IMR-90 (cell line): ENCODE measurements at regions not wholly inside any gene's neighbourhood (a gene's known extent, or its start where the extent isn't known, plus 50 kb on each side); places are given as distances from the start of the nearest gene placed in this dataset.

ENCODE experiments used
- ATAC-seq: fragments of 200-7000 bp; cut with Tn5 transposase; 2 replicates; pipeline ENCODE4 v1.9.1; 2020; ENCODE audit warnings: low read depth, mild to moderate bottlenecking, moderate library complexity
- BruUV-seq: library from RNA; stranded (reverse); fragments of 400-500 nt; replicated peaks from 2 replicates; lab custom pipeline; 2021; lab: Mats Ljungman, UMichigan
- CTCF ChIA-PET: fragments of 300-600 bp; formaldehyde crosslinking; extraction: SDS; loops from one replicate; lab custom pipeline; 2021; ENCODE audit warnings: antibody characterized with exemption; lab: Yijun Ruan, JAX
- POLR2A ChIA-PET: fragments of 300-600 bp; sonication (Branson Sonifier 250); formaldehyde crosslinking; loops from one replicate; lab custom pipeline; 2022; ENCODE audit warnings: antibody characterized with exemption; ENCODE audit not compliant: unreplicated experiment; lab: Charles Lee
- DNase-seq: peaks from one replicate; pipeline ENCODE4 v3.0.0; 2013
- H2AFZ ChIP-seq: replicated peaks from 2 replicates; pipeline ENCODE3; 2013; ENCODE audit warnings: low read length, mild to moderate bottlenecking; ENCODE audit not compliant: poor library complexity
- H2AK5ac ChIP-seq: 2 replicates; pipeline ENCODE4 v1.6.1; 2013; ENCODE audit warnings: low read depth, low read length, inconsistent platforms
- H2AK9ac ChIP-seq: replicated peaks from 2 replicates; pipeline ENCODE3; 2013; ENCODE audit warnings: mild to moderate bottlenecking, low read depth, low read length, moderate library complexity; ENCODE audit not compliant: poor library complexity
- H2BK120ac ChIP-seq: 2 replicates; pipeline ENCODE4 v1.6.1; 2013; ENCODE audit warnings: low read depth, low read length, inconsistent platforms
- H2BK15ac ChIP-seq: 3 replicates; pipeline ENCODE4 v1.6.1; 2013; ENCODE audit warnings: low read depth, low read length, inconsistent platforms
- H2BK20ac ChIP-seq: 2 replicates; pipeline ENCODE4 v1.6.1; 2013; ENCODE audit warnings: low read depth, mild to moderate bottlenecking, inconsistent platforms, low read length, moderate library complexity
- H2BK5ac ChIP-seq: 2 replicates; pipeline ENCODE4 v1.6.1; 2013; ENCODE audit warnings: mild to moderate bottlenecking, low read depth, low read length, inconsistent platforms; ENCODE audit not compliant: poor library complexity, severe bottlenecking
- H3K14ac ChIP-seq: replicated peaks from 2 replicates; pipeline ENCODE4 v1.6.1; 2013; ENCODE audit warnings: low read depth, low read length, inconsistent platforms
- H3K18ac ChIP-seq: 2 replicates; pipeline ENCODE4 v1.6.1; 2013; ENCODE audit warnings: low read depth, low read length, control low read depth
- H3K23ac ChIP-seq: 2 replicates; pipeline ENCODE4 v1.6.1; 2013; ENCODE audit warnings: low read depth, low read length, inconsistent platforms
- H3K27ac ChIP-seq: 2 replicates; pipeline ENCODE4 v1.5.1; 2013; ENCODE audit warnings: mild to moderate bottlenecking, control low read depth, low read length; ENCODE audit not compliant: insufficient read depth
- H3K27me3 ChIP-seq: 2 replicates; pipeline ENCODE4 v1.6.1; 2013; ENCODE audit warnings: low read length; ENCODE audit not compliant: control insufficient read depth, insufficient read depth
- H3K36me3 ChIP-seq: 2 replicates; pipeline ENCODE4 v1.6.1; 2013; ENCODE audit warnings: low read length, mixed read lengths; ENCODE audit not compliant: control insufficient read depth, insufficient read depth
- H3K4ac ChIP-seq: 2 replicates; pipeline ENCODE4 v1.6.1; 2013; ENCODE audit warnings: low read depth, low read length, inconsistent platforms
- H3K4me1 ChIP-seq: 2 replicates; pipeline ENCODE4 v1.6.1; 2013; ENCODE audit warnings: low read length, mixed read lengths; ENCODE audit not compliant: control insufficient read depth, insufficient read depth
- H3K4me2 ChIP-seq: 2 replicates; pipeline ENCODE4 v1.6.1; 2013; ENCODE audit warnings: low read depth, mild to moderate bottlenecking, control low read depth, low read length, moderate library complexity
- H3K4me3 ChIP-seq: 2 replicates; pipeline ENCODE4 v1.5.1; 2013; ENCODE audit warnings: low read depth, mild to moderate bottlenecking, control low read depth, low read length, moderate library complexity; ENCODE audit not compliant: insufficient read depth
- H3K56ac ChIP-seq: 2 replicates; pipeline ENCODE4 v1.6.1; 2013; ENCODE audit warnings: low read length, inconsistent platforms; ENCODE audit not compliant: insufficient read depth; ENCODE audit errors: extremely low read depth
- H3K79me1 ChIP-seq, 2 experiments: 2 replicates each; pipeline ENCODE4 v1.6.1; 2013; ENCODE audit warnings: low read length in 2 of 2, inconsistent platforms in 1 of 2, low read depth in 1 of 2
- H3K9ac ChIP-seq: 2 replicates; pipeline ENCODE4 v1.6.1; 2013; ENCODE audit warnings: low read depth, low read length, control low read depth
- H3K9me1 ChIP-seq: 2 replicates; pipeline ENCODE4 v1.6.1; 2013; ENCODE audit warnings: low read length, inconsistent platforms; ENCODE audit not compliant: insufficient read depth
- H3K9me3 ChIP-seq: 2 replicates; pipeline ENCODE4 v1.6.1; 2013; ENCODE audit warnings: low read length; ENCODE audit not compliant: control insufficient read depth, insufficient read depth
- H4K20me1 ChIP-seq: 2 replicates; pipeline ENCODE4 v1.6.1; 2013; ENCODE audit warnings: low read length, inconsistent platforms; ENCODE audit not compliant: insufficient read depth
- H4K5ac ChIP-seq: 2 replicates; pipeline ENCODE4 v1.6.1; 2013; ENCODE audit warnings: mild to moderate bottlenecking, low read depth, low read length, control low read depth
- H4K8ac ChIP-seq, 2 experiments: 2 replicates each; pipeline ENCODE4 v1.6.1; 2013; ENCODE audit warnings: low read depth in 2 of 2, low read length in 2 of 2, control low read depth in 1 of 2, inconsistent platforms in 1 of 2
- H4K91ac ChIP-seq: 2 replicates; pipeline ENCODE4 v1.6.1; 2013; ENCODE audit warnings: low read depth, low read length, inconsistent platforms; ENCODE audit not compliant: insufficient read depth
- CEBPB ChIP-seq: IDR thresholded peaks from 2 replicates; pipeline ENCODE4 v1.6.1; 2012; ENCODE audit warnings: low read depth, low read length, improper control_type of control experiment
- CHD1 ChIP-seq: IDR thresholded peaks from 2 replicates; pipeline ENCODE4 v1.6.1; 2012; ENCODE audit warnings: low read depth, low read length, improper control_type of control experiment
- FOS ChIP-seq: fragments of 150-350 bp; IDR thresholded peaks from 2 replicates; pipeline ENCODE4 v1.6.1; 2016; ENCODE audit warnings: low read depth, low read length
- MAFK ChIP-seq: IDR thresholded peaks from 2 replicates; pipeline ENCODE4 v1.6.1; 2012; ENCODE audit warnings: low read depth, low read length, improper control_type of control experiment
- MAZ ChIP-seq: IDR thresholded peaks from 2 replicates; pipeline ENCODE4 v1.6.1; 2012; ENCODE audit warnings: low read depth, mild to moderate bottlenecking, low read length, improper control_type of control experiment, moderate library complexity, borderline replicate concordance
- RAD21 ChIP-seq: IDR thresholded peaks from 2 replicates; pipeline ENCODE4 v1.6.1; 2012; ENCODE audit warnings: low read length, improper control_type of control experiment
- RCOR1 ChIP-seq: IDR thresholded peaks from 2 replicates; pipeline ENCODE4 v1.6.1; 2012; ENCODE audit warnings: mild to moderate bottlenecking, low read length, improper control_type of control experiment; ENCODE audit not compliant: insufficient replicate concordance
- RFX5 ChIP-seq: IDR thresholded peaks from 2 replicates; pipeline ENCODE4 v1.8.0; 2012; ENCODE audit warnings: low read depth, mild to moderate bottlenecking, low read length, moderate library complexity
- SMC3 ChIP-seq: fragments of 150-350 bp; IDR thresholded peaks from 2 replicates; pipeline ENCODE4 v1.6.1; 2016; ENCODE audit warnings: low read depth, mild to moderate bottlenecking, antibody characterized with exemption, low read length, moderate library complexity
- WGBS, 2 experiments: methylation state at CpG; one replicate each; pipeline versions ENCODE4 v1.1.5 to v1.1.7; 2013; ENCODE audit warnings: missing lambda C conversion rate in 2 of 2; ENCODE audit not compliant: insufficient read length in 1 of 2; ENCODE audit errors: extremely low coverage in 2 of 2; 5-methylcytosine and 5-hydroxymethylcytosine counted together
- dilution Hi-C: fragments of 300-500 bp; cut with HindIII; formaldehyde crosslinking; loops from one replicate; pipeline ENCODE4 v1.14.3; 2018; ENCODE audit warnings: low sequenced_read_pairs; ENCODE audit not compliant: unreplicated experiment
- in situ Hi-C: fragments of 300-500 bp; cut with MboI; formaldehyde crosslinking; loops from 3 replicates; pipeline ENCODE4 v1.14.3; 2019; ENCODE audit warnings: low sequenced_read_pairs, inconsistent platforms, mixed read lengths
- intact Hi-C: fragments of 100-400 bp; cut with micrococcal nuclease; formaldehyde crosslinking; loops from 2 replicates; pipeline ENCODE4 v1.10.0; 2022
- TF ChIP-seq, protein P1 (sequence below): fragments of 150-350 bp; IDR thresholded peaks from 2 replicates; pipeline ENCODE4 v1.6.1; 2017; ENCODE audit warnings: mild to moderate bottlenecking, antibody characterized with exemption, low read length, low read depth
- TF ChIP-seq, protein P2 (sequence below): conservative IDR thresholded peaks from 2 replicates; pipeline ENCODE4 v1.5.1; 2012; ENCODE audit warnings: mild to moderate bottlenecking, low read depth, low read length, improper control_type of control experiment

DNA sequence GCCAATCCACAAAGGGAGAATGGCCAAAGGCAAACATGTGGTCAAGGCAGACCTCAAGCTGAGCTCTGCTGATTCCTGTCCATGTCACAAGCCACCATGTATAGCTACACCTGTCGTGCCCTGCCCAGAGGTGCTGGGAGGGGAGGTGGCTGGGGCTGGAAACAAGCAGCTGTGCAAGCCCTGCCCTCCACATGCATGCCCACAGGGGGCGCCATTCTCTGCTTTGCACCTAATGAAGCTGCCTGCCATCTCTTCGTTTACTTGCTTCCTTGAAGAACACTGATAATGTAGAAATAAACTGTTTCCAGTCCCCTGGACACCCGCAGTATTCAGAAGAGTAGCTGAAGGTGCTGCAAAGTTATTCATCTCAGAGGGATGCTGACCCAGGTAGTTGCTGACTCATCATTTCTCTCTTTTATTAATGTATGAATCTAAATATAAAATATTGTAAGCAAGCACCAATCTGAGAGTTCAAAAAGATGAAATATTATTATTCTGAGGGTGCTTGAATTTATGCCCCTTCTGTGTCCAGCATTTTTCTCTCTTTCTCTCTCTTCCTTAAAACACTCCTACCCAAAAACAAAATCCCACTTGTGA, 278.6 kb downstream of the ADGRA3 start:
- no peak overlapping the region for H3K9ac ChIP-seq
- H3K27me3 ChIP-seq: no peaks in the 10 kb centered on the region; the same call in 1 of the 2 replicates
- H3K56ac ChIP-seq: no peak overlapping the region
- H2BK120ac ChIP-seq: no peak overlapping the region
- no peak for ATAC-seq
- no peak overlapping the region for H2BK15ac ChIP-seq
- no peak overlapping the region for H3K23ac ChIP-seq
- H3K4me2 ChIP-seq: no peak overlapping the region
- no peak overlapping the region for H4K8ac ChIP-seq
- H2AFZ ChIP-seq: no peak overlapping the region
- peak; percentile 13 for DNase-seq
- 0 out of 2 replicates have a peak, but pooled peaks cover 2% of the 10 kb centered on the region for H3K9me3 ChIP-seq
- H3K27ac ChIP-seq: no peak overlapping the region
- no TSS peak for BruUV-seq
- no peaks in the 10 kb centered on the region for H3K79me1 ChIP-seq
- no peak overlapping the region for H4K91ac ChIP-seq
- no CpG with 5 or more reads among the region's 4 CpGs for WGBS, 2 experiments
- H2AK9ac ChIP-seq: no peak overlapping the region
- no peak overlapping the region for H2BK20ac ChIP-seq
- no peaks in the 10 kb centered on the region for H3K9me1 ChIP-seq
- intact Hi-C loops (loop anchor here (5.0 to 10.0 kb wide), 2 partner anchors 150 to 452 kb away; no protein-coding TSS in a partner anchor), dilution Hi-C loops (no loop called here), in situ Hi-C loops (no loop called here)
- TF ChIP-seq SMC3: peak; percentile 31; the same call in 1 of the 2 replicates
- no peak for TF ChIP-seq CEBPB
- TF ChIP-seq, protein P1, sequence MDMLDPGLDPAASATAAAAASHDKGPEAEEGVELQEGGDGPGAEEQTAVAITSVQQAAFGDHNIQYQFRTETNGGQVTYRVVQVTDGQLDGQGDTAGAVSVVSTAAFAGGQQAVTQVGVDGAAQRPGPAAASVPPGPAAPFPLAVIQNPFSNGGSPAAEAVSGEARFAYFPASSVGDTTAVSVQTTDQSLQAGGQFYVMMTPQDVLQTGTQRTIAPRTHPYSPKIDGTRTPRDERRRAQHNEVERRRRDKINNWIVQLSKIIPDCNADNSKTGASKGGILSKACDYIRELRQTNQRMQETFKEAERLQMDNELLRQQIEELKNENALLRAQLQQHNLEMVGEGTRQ: no peak
- TF ChIP-seq RFX5: no peak
- no peak for TF ChIP-seq RCOR1
- no peak for TF ChIP-seq FOS
- TF ChIP-seq, protein P2, sequence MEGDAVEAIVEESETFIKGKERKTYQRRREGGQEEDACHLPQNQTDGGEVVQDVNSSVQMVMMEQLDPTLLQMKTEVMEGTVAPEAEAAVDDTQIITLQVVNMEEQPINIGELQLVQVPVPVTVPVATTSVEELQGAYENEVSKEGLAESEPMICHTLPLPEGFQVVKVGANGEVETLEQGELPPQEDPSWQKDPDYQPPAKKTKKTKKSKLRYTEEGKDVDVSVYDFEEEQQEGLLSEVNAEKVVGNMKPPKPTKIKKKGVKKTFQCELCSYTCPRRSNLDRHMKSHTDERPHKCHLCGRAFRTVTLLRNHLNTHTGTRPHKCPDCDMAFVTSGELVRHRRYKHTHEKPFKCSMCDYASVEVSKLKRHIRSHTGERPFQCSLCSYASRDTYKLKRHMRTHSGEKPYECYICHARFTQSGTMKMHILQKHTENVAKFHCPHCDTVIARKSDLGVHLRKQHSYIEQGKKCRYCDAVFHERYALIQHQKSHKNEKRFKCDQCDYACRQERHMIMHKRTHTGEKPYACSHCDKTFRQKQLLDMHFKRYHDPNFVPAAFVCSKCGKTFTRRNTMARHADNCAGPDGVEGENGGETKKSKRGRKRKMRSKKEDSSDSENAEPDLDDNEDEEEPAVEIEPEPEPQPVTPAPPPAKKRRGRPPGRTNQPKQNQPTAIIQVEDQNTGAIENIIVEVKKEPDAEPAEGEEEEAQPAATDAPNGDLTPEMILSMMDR: peak; percentile 42
- TF ChIP-seq RAD21: peak; percentile 43; the same call in 1 of the 2 replicates
- TF ChIP-seq MAZ: no peak
- peak; percentile 99 for TF ChIP-seq MAFK
- TF ChIP-seq CHD1: no peak
- CTCF ChIA-PET: no interaction called here
- H3K4me3 ChIP-seq: no peak overlapping the region
- H3K36me3 ChIP-seq: no peaks in the 10 kb centered on the region
- H2AK5ac ChIP-seq: no peak overlapping the region
- no peaks in the 10 kb centered on the region for H4K20me1 ChIP-seq
- no peak overlapping the region for H4K5ac ChIP-seq
- H2BK5ac ChIP-seq: no peak overlapping the region
- H3K4me1 ChIP-seq: no peaks in the 10 kb centered on the region
- no peak overlapping the region for H3K4ac ChIP-seq
- H3K14ac ChIP-seq: no peak overlapping the region
- no peak overlapping the region for H3K18ac ChIP-seq
- POLR2A ChIA-PET: no interaction called here
